Uterus (tissue), 2 donors: ENCODE measurements at regions not wholly inside any gene's neighbourhood (a gene's known extent, or its start where the extent isn't known, plus 50 kb on each side); places are given as distances from the start of the nearest gene placed in this dataset.

ENCODE experiments used
- CTCF ChIP-seq, 4 experiments: fragments of 200-600 bp in 2 of 4; fragments of 450-650 bp in 2 of 4; sonication (generic) in 2 of 4; IDR thresholded peaks; one replicate each; pipeline ENCODE4 v1.5.1; 2016 to 2019; ENCODE audit warnings: antibody characterized with exemption in 4 of 4, mild to moderate bottlenecking in 2 of 4, moderate library complexity in 1 of 4
- POLR2A ChIP-seq, 2 donors: fragments of 450-650 bp; IDR thresholded peaks; one replicate each; pipeline ENCODE4 v1.6.1; 2016; ENCODE audit warnings: antibody characterized with exemption in 2 of 2, mild to moderate bottlenecking in 1 of 2, moderate library complexity in 1 of 2

- TF ChIP-seq CTCF (IDR thresholded peaks at IDR 0.05) (no peak), POLR2A (IDR thresholded peaks at IDR 0.05) (no peak)
Observed at GRCh38 chr2:129404000-129404685, 575.3 kb upstream of the RAB6C start.
